ENCODE measurements at regions not wholly inside any gene's neighbourhood (a gene's known extent, or its start where the extent isn't known, plus 50 kb on each side); places are given as distances from the start of the nearest gene placed in this dataset.
A peak's percentile ranks its signal among the peaks of the same experiment; 100 is the strongest.

DNA sequence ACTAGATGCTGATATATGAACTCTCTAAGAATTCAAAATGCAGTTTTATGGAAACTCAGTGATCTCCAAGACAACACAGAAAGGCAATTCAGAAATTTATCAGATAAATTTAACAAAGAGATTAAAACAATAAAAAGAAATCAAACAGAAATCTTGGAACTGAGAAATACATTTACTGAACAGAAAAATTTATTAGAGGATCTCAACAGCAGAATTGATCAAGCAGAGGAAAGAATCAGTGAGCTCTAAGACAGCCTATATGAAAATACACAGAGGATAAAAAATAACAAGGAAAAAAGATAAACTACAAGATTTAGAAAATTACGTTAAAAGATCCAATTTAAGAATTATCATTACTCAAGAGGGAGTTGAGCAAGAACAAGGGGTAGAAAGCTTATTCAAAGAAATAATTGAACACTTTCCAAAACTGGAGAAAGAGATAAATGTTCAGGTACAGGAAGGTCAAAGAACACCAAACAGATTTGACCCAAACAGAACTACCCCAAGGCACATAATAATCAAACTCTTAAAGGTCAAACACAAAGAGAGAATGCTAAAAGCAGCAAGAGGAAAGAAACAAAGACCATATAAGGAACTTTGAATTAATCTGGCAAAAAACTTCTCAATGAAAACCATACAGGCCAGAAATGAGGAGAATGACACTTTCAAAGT lies 103.1 kb downstream of the APIP start:
- no peaks in the 10 kb centered on the region; the same call in 1 of the 2 replicates for H3K9me3 ChIP-seq (ENCODE audit: low read length)
- POLR2A ChIA-PET (ENCODE audit: unreplicated experiment), result no interaction called here
- no peak for TF ChIP-seq EZH2 (IDR thresholded peaks at IDR 0.05; ENCODE audit: low read length, unreplicated experiment)
- TF ChIP-seq, protein P1, sequence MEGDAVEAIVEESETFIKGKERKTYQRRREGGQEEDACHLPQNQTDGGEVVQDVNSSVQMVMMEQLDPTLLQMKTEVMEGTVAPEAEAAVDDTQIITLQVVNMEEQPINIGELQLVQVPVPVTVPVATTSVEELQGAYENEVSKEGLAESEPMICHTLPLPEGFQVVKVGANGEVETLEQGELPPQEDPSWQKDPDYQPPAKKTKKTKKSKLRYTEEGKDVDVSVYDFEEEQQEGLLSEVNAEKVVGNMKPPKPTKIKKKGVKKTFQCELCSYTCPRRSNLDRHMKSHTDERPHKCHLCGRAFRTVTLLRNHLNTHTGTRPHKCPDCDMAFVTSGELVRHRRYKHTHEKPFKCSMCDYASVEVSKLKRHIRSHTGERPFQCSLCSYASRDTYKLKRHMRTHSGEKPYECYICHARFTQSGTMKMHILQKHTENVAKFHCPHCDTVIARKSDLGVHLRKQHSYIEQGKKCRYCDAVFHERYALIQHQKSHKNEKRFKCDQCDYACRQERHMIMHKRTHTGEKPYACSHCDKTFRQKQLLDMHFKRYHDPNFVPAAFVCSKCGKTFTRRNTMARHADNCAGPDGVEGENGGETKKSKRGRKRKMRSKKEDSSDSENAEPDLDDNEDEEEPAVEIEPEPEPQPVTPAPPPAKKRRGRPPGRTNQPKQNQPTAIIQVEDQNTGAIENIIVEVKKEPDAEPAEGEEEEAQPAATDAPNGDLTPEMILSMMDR (conservative IDR thresholded peaks at IDR 0.05; ENCODE audit: low read depth, low read length), result no peak
- no peak for TF ChIP-seq EZH2phosphoT487 (IDR thresholded peaks at IDR 0.05; ENCODE audit: borderline replicate concordance, low read length)
- no peaks in the 10 kb centered on the region for H4K20me1 ChIP-seq (ENCODE audit: low read length)
- H3F3A ChIP-seq (ENCODE audit: low read length, unreplicated experiment), result no peaks in the 10 kb centered on the region
- ATAC-seq, result no peak
- no peaks in the 10 kb centered on the region for H3K27me3 ChIP-seq (ENCODE audit: low read length)
- no peak overlapping the region for H3K4me2 ChIP-seq (ENCODE audit: low read length)
- H3K27ac ChIP-seq (ENCODE audit: low read length), result no peak overlapping the region
- DNase-seq, result no peak
- H3K4me3 ChIP-seq (ENCODE audit: low read length), result no peak overlapping the region
- intact Hi-C loops (cut with micrococcal nuclease), result no loop called here
- H3K9ac ChIP-seq (ENCODE audit: low read length), result no peak overlapping the region
- no peaks in the 10 kb centered on the region for H3K36me3 ChIP-seq (ENCODE audit: low read depth, low read length)
- peaks cover 20% of the 10 kb centered on the region for H3K4me1 ChIP-seq (ENCODE audit: insufficient read depth, low read length)
- no TSS peak for BruUV-seq (replicated peaks)
- H2AFZ ChIP-seq (ENCODE audit: low read length), result no peak overlapping the region
- no peaks in the 10 kb centered on the region for H3K79me2 ChIP-seq (ENCODE audit: low read length)
- CTCF ChIA-PET, result no interaction called here
- H3K9me2 ChIP-seq (replicated peaks; ENCODE audit: low read length), result no peaks in the 10 kb centered on the region; the same call in 1 of the 2 replicates

DNA sequence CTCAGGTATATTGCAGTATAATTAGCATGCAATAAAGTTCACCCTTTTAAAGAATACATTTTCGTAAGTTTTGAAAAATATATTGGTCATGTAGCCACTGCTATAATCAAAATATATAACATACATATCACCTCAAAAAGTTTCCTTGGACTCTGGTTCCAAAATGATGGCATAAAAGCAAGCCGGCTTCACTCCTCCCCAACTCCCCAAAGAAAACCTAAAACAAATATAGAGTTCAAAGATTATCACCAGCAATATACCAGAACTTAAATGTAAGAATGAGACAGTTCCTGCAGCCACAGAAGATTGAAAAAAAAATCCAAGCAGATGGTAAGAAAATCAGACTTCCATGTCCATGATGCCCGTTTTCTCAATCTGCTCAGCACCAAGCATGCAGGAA lies 104.3 kb downstream of the APIP start:
- Histone ChIP-seq H3K9ac (ENCODE audit: low read length) (no peak overlapping the region), H3K36me3 (ENCODE audit: low read depth, low read length) (no peaks in the 10 kb centered on the region), H2AFZ (ENCODE audit: low read length) (no peak overlapping the region), H3K9me2 (replicated peaks; ENCODE audit: low read length) (no peaks in the 10 kb centered on the region; the same call in 1 of the 2 replicates), H3K27ac (ENCODE audit: low read length) (no peak overlapping the region), H3K9me3 (ENCODE audit: low read length) (no peaks in the 10 kb centered on the region; the same call in 1 of the 2 replicates), H3F3A (ENCODE audit: low read length, unreplicated experiment) (no peaks in the 10 kb centered on the region), H3K4me2 (ENCODE audit: low read length) (no peak overlapping the region), H3K79me2 (ENCODE audit: low read length) (no peaks in the 10 kb centered on the region), H3K4me3 (ENCODE audit: low read length) (no peak overlapping the region), H3K4me1 (ENCODE audit: insufficient read depth, low read length) (peaks cover 20% of the 10 kb centered on the region), H3K27me3 (ENCODE audit: low read length) (no peaks in the 10 kb centered on the region), H4K20me1 (ENCODE audit: low read length) (no peaks in the 10 kb centered on the region)
- no TSS peak for BruUV-seq (replicated peaks)
- no peak for TF ChIP-seq EZH2phosphoT487 (IDR thresholded peaks at IDR 0.05; ENCODE audit: borderline replicate concordance, low read length)
- no peak for TF ChIP-seq EZH2 (IDR thresholded peaks at IDR 0.05; ENCODE audit: low read length, unreplicated experiment)
- TF ChIP-seq, protein P1 (conservative IDR thresholded peaks at IDR 0.05; ENCODE audit: low read depth, low read length), result no peak
- POLR2A ChIA-PET (ENCODE audit: unreplicated experiment), result no interaction called here
- no peak for ATAC-seq
- intact Hi-C loops (cut with micrococcal nuclease), result no loop called here
- DNase-seq, result no peak
- CTCF ChIA-PET, result no interaction called here

DNA sequence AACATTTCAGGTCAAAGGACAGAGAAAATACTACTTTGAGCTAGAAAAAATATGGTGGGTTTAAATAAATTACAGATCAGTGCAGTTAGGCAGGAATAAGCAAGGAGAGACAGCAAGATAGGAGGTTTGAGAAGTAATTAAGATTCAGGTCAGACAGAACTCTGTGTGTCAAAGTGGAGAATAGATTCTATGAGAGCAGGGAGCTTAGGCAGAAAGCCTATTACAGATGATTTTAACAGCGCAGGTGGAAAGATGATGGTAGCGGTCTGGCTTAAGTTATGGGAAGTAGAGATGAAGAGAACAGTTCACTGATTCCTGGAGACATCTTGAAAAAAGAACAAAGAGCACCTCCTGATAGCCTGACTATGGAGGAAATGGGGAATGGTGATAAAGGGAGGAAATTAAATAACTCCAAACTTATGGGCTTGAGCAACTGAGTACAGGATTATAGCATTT lies 106.0 kb downstream of the APIP start:
- no peaks in the 10 kb centered on the region for H3K36me3 ChIP-seq (ENCODE audit: low read depth, low read length)
- H3K9me3 ChIP-seq (ENCODE audit: low read length), result no peaks in the 10 kb centered on the region; the same call in 1 of the 2 replicates
- H3K9ac ChIP-seq (ENCODE audit: low read length), result peak overlapping the region; percentile 64
- no peaks in the 10 kb centered on the region for H4K20me1 ChIP-seq (ENCODE audit: low read length)
- TF ChIP-seq EZH2phosphoT487 (IDR thresholded peaks at IDR 0.05; ENCODE audit: borderline replicate concordance, low read length) (no peak), EZH2 (IDR thresholded peaks at IDR 0.05; ENCODE audit: low read length, unreplicated experiment) (no peak)
- TF ChIP-seq, protein P1 (conservative IDR thresholded peaks at IDR 0.05; ENCODE audit: low read depth, low read length), result no peak
- peak overlapping the region; percentile 93 for H3K27ac ChIP-seq (ENCODE audit: low read length)
- peaks cover 21% of the 10 kb centered on the region for H3K4me1 ChIP-seq (ENCODE audit: insufficient read depth, low read length)
- POLR2A ChIA-PET (ENCODE audit: unreplicated experiment), result interaction anchor here (0.6 to 1.0 kb wide), 2 partner anchors 143 to 216 kb away, joined by 3 read pairs; no protein-coding TSS in a partner anchor
- H3K79me2 ChIP-seq (ENCODE audit: low read length), result no peaks in the 10 kb centered on the region
- H3K4me2 ChIP-seq (ENCODE audit: low read length), result peak overlapping the region; percentile 65
- TSS peak; percentile 90 for BruUV-seq (replicated peaks)
- intact Hi-C loops (cut with micrococcal nuclease), result no loop called here
- peak overlapping the region; percentile 16; the same call in 1 of the 2 replicates for H2AFZ ChIP-seq (ENCODE audit: low read length)
- no peaks in the 10 kb centered on the region; the same call in 1 of the 2 replicates for H3K9me2 ChIP-seq (replicated peaks; ENCODE audit: low read length)
- H3F3A ChIP-seq (ENCODE audit: low read length, unreplicated experiment), result no peaks in the 10 kb centered on the region
- CTCF ChIA-PET, result no interaction called here
- no peak for ATAC-seq
- no peaks in the 10 kb centered on the region for H3K27me3 ChIP-seq (ENCODE audit: low read length)
- H3K4me3 ChIP-seq (ENCODE audit: low read length), result no peak overlapping the region
- no peak for DNase-seq
